ENCODE measurements at regions not wholly inside any gene's neighbourhood (a gene's known extent, or its start where the extent isn't known, plus 50 kb on each side); places are given as distances from the start of the nearest gene placed in this dataset.
A peak's percentile ranks its signal among the peaks of the same experiment; 100 is the strongest.

- 100% methylated on average over 1 of the region's 2 CpGs for WGBS (ENCODE audit: insufficient coverage)
- no peaks in the 10 kb centered on the region for H3K36me3 ChIP-seq (replicated peaks in 1 of 2; ENCODE audit: control insufficient read depth in 1 of 2, insufficient read depth in 2 of 2, low read length in 2 of 2)
- no peak overlapping the region for H3K9ac ChIP-seq (ENCODE audit: insufficient read depth, low read length, poor library complexity, severe bottlenecking)
- Mint-ChIP-seq H3K9me3 (peaks cover 0 to 3% (median 0%) of the 10 kb centered on the region in 7 donors), H3K27me3 (ENCODE audit: low read depth in 3 of 3) (peaks cover 0 to 5% (median 3%) of the 10 kb centered on the region in 3 donors), H3K27ac (peak overlapping the region in 5 of 7 donors; percentile 31 to 74 (median 47)), H3K36me3 (no peaks in the 10 kb centered on the region), H3K4me3 (no peak overlapping the region), H3K4me1 (peaks cover 14% of the 10 kb centered on the region)
- DNase-seq = peak; percentile 18 to 61 (median 47)
- no peak overlapping the region for H3K4me3 ChIP-seq (replicated peaks in 1 of 3; ENCODE audit: low read depth in 2 of 3, low read length in 3 of 3)
- TF ChIP-seq CTCF (IDR thresholded peaks at IDR 0.05) = no peak
- H3K9me3 ChIP-seq (replicated peaks in 1 of 2; ENCODE audit: control insufficient read depth in 1 of 2, insufficient read depth in 1 of 2, low read length in 2 of 2) = no peaks in the 10 kb centered on the region
- H3K79me2 ChIP-seq (ENCODE audit: insufficient read depth, low read length) = no peaks in the 10 kb centered on the region
- H2AFZ ChIP-seq (ENCODE audit: insufficient read depth, low read depth, low read length, poor library complexity, severe bottlenecking) = no peak overlapping the region
- no peaks in the 10 kb centered on the region for H4K20me1 ChIP-seq (ENCODE audit: insufficient read depth, low read length)
- H3K27ac ChIP-seq (ENCODE audit: low read depth in 1 of 2, low read length in 2 of 2) = no peak overlapping the region
- H3K4me2 ChIP-seq (replicated peaks; ENCODE audit: extremely low read depth, low read length, poor library complexity, severe bottlenecking) = no peak overlapping the region
- peaks cover 5 to 6% of the 10 kb centered on the region in 2 donors for H3K4me1 ChIP-seq (ENCODE audit: control insufficient read depth in 1 of 2, insufficient read depth in 2 of 2, low read length in 2 of 2)
- H3K27me3 ChIP-seq (ENCODE audit: control insufficient read depth in 2 of 2, insufficient read depth in 2 of 2, low read length in 2 of 2) = no peaks in the 10 kb centered on the region
- intact Hi-C loops (cut with micrococcal nuclease) = no loop called here
Measured at GRCh38 chr4:23952258-23952657, 62.4 kb upstream of the PPARGC1A start.

DNA sequence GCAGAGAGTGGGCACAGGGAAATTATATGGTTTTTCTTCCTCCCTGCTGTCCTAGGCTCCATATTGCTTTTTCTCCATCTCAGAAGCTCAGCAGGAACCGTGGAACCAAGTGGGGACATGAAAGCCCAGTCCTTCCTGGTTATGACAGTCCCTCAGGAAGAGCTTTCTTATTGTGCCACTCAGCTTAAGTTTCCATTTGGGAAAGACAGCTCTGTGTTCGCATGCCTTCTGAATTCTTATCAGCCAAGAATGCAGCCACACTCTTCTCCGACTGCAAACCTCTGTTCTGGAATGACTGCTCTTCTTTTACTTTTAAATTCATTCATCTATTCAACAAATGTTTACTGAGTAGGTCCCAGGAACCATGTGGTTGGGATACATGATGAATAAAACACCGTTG lies 58.0 kb upstream of the PPARGC1A start:
- Histone ChIP-seq H3K9me3 (replicated peaks in 1 of 2; ENCODE audit: control insufficient read depth in 1 of 2, insufficient read depth in 1 of 2, low read length in 2 of 2) (no peaks in the 10 kb centered on the region), H3K4me2 (replicated peaks; ENCODE audit: extremely low read depth, low read length, poor library complexity, severe bottlenecking) (no peak overlapping the region), H4K20me1 (ENCODE audit: insufficient read depth, low read length) (no peaks in the 10 kb centered on the region), H3K27ac (ENCODE audit: low read depth in 1 of 2, low read length in 2 of 2) (no peak overlapping the region), H3K4me3 (replicated peaks in 1 of 3; ENCODE audit: low read depth in 2 of 3, low read length in 3 of 3) (no peak overlapping the region), H3K4me1 (ENCODE audit: control insufficient read depth in 1 of 2, insufficient read depth in 2 of 2, low read length in 2 of 2) (peaks cover 28 to 31% of the 10 kb centered on the region in 2 donors), H3K27me3 (ENCODE audit: control insufficient read depth in 2 of 2, insufficient read depth in 2 of 2, low read length in 2 of 2) (no peaks in the 10 kb centered on the region), H3K79me2 (ENCODE audit: insufficient read depth, low read length) (no peaks in the 10 kb centered on the region), H3K36me3 (replicated peaks in 1 of 2; ENCODE audit: control insufficient read depth in 1 of 2, insufficient read depth in 2 of 2, low read length in 2 of 2) (no peaks in the 10 kb centered on the region), H3K9ac (ENCODE audit: insufficient read depth, low read length, poor library complexity, severe bottlenecking) (no peak overlapping the region), H2AFZ (ENCODE audit: insufficient read depth, low read depth, low read length, poor library complexity, severe bottlenecking) (no peak overlapping the region)
- Mint-ChIP-seq H3K27me3 (ENCODE audit: low read depth in 3 of 3) (peaks cover 0 to 2% (median 0%) of the 10 kb centered on the region in 3 donors), H3K4me3 (no peak overlapping the region), H3K27ac (no peak overlapping the region), H3K36me3 (peaks cover 0 to 1% of the 10 kb centered on the region in 2 donors), H3K9me3 (peaks cover 0 to 3% (median 0%) of the 10 kb centered on the region in 7 donors), H3K4me1 (peaks cover 28% of the 10 kb centered on the region)
- WGBS (ENCODE audit: insufficient coverage) = 96% methylated on average over 3 of the region's 4 CpGs
- no peak for DNase-seq
- TF ChIP-seq CTCF (IDR thresholded peaks at IDR 0.05) = no peak
- intact Hi-C loops (cut with micrococcal nuclease) = no loop called here

Data from CD14-positive monocyte (primary cell).